Endothelial cell of umbilical vein (primary cell): ENCODE measurements at regions not wholly inside any gene's neighbourhood (a gene's known extent, or its start where the extent isn't known, plus 50 kb on each side); places are given as distances from the start of the nearest gene placed in this dataset.

ENCODE experiments used
- BruUV-seq: library from RNA; stranded (reverse); fragments of 400-500 nt; replicated peaks from 2 replicates; lab custom pipeline; 2021; lab: Mats Ljungman, UMichigan
- CTCF ChIA-PET: fragments of 300-600, 350-600 bp; sonication (Branson Sonifier 250); formaldehyde crosslinking; loops from one replicate; lab custom pipeline; 2021; ENCODE audit warnings: antibody characterized with exemption, inconsistent platforms; lab: Charles Lee
- POLR2A ChIA-PET: fragments of 300-600, 350-600 bp; sonication (Branson Sonifier 250); formaldehyde crosslinking; loops from one replicate; lab custom pipeline; 2021; ENCODE audit warnings: antibody characterized with exemption, inconsistent platforms; lab: Charles Lee
- DNase-seq: peaks from one replicate; pipeline ENCODE4 v3.0.0-alpha.2; 2011; ENCODE audit warnings: low read depth, low spot score
- FAIRE-seq: peaks from 2 replicates; lab custom pipeline; 2011; peaks lifted over from hg19 to GRCh38; lab: Jason Lieb, UNC
- H2AFZ ChIP-seq: 2 replicates; pipeline ENCODE4 v1.6.0; 2012; ENCODE audit warnings: low read depth, low read length, control low read depth, inconsistent platforms
- H3K27ac ChIP-seq: 2 replicates; pipeline ENCODE4 v1.5.1; 2011; ENCODE audit warnings: low read depth, mild to moderate bottlenecking, control low read depth, low read length, moderate library complexity; ENCODE audit not compliant: insufficient read depth
- H3K27me3 ChIP-seq, 2 experiments: 2 replicates each; pipeline versions ENCODE4 v1.6.0 to v1.6.1; 2011; ENCODE audit warnings: low read length in 2 of 2, mixed read lengths in 1 of 2; ENCODE audit not compliant: control insufficient read depth in 2 of 2, insufficient read depth in 2 of 2
- H3K36me3 ChIP-seq, 2 experiments: 2 replicates in 1 of 2; 3 replicates in 1 of 2; pipeline ENCODE4 v1.5.1; 2011; ENCODE audit warnings: low read length in 2 of 2, mild to moderate bottlenecking in 1 of 2, moderate library complexity in 1 of 2; ENCODE audit not compliant: control insufficient read depth in 2 of 2, insufficient read depth in 2 of 2; ENCODE audit errors: extremely low read depth in 1 of 2
- H3K4me1 ChIP-seq: 3 replicates; pipeline ENCODE4 v1.5.1; 2011; ENCODE audit warnings: mild to moderate bottlenecking, low read length; ENCODE audit not compliant: control insufficient read depth, insufficient read depth; ENCODE audit errors: extremely low read depth
- H3K4me2 ChIP-seq: 2 replicates; pipeline ENCODE4 v1.6.1; 2011; ENCODE audit warnings: low read length, control low read depth, mixed read lengths; ENCODE audit not compliant: insufficient read depth
- H3K4me3 ChIP-seq, 3 experiments: fragments of 200-600 bp in 1 of 3; sonication (generic), shearing (Covaris generic) in 1 of 3; replicated peaks in 1 of 3; 2 replicates each; pipeline ENCODE4 v1.5.1; 2011 to 2016; ENCODE audit warnings: control low read depth in 3 of 3, low read length in 3 of 3, mild to moderate bottlenecking in 2 of 3, inconsistent platforms in 1 of 3, low read depth in 1 of 3, moderate library complexity in 1 of 3; ENCODE audit not compliant: insufficient read depth in 1 of 3
- H3K79me2 ChIP-seq: 2 replicates; pipeline ENCODE4 v1.6.0; 2012; ENCODE audit warnings: low read length, inconsistent platforms; ENCODE audit not compliant: control insufficient read depth, insufficient read depth
- H3K9ac ChIP-seq: replicated peaks from 2 replicates; pipeline ENCODE3; 2011; ENCODE audit warnings: low read length, control low read depth; ENCODE audit not compliant: insufficient read depth; ENCODE audit errors: extremely low read depth
- H3K9me1 ChIP-seq: replicated peaks from 3 replicates; pipeline ENCODE4 v1.6.0; 2011; ENCODE audit warnings: mild to moderate bottlenecking, low read length; ENCODE audit not compliant: control insufficient read depth, insufficient read depth; ENCODE audit errors: extremely low read depth
- H3K9me3 ChIP-seq: replicated peaks from 2 replicates; pipeline ENCODE4 v1.5.1; 2012; ENCODE audit warnings: low read length, inconsistent platforms; ENCODE audit not compliant: control insufficient read depth, insufficient read depth
- H4K20me1 ChIP-seq: replicated peaks from 2 replicates; pipeline ENCODE3; 2011; ENCODE audit warnings: mild to moderate bottlenecking, low read length; ENCODE audit not compliant: control insufficient read depth, insufficient read depth; ENCODE audit errors: extremely low read depth
- EZH2 ChIP-seq: IDR thresholded peaks from 2 replicates; pipeline ENCODE4 v1.6.1; 2012; ENCODE audit warnings: borderline replicate concordance, low read depth, mild to moderate bottlenecking, moderate library complexity, low read length, inconsistent platforms; ENCODE audit not compliant: severe bottlenecking
- FOS ChIP-seq: IDR thresholded peaks from 2 replicates; pipeline ENCODE4 v1.6.1; 2011; ENCODE audit warnings: mild to moderate bottlenecking, low read length, moderate library complexity, borderline replicate concordance; ENCODE audit not compliant: insufficient read depth
- GATA2 ChIP-seq: IDR thresholded peaks from 2 replicates; pipeline ENCODE4 v1.7.0; 2011; ENCODE audit warnings: low read depth, mild to moderate bottlenecking, moderate library complexity, mixed read lengths, low read length; ENCODE audit not compliant: insufficient read length, insufficient read depth
- JUN ChIP-seq: IDR thresholded peaks from 2 replicates; pipeline ENCODE4 v1.6.1; 2011; ENCODE audit warnings: borderline replicate concordance, low read depth; ENCODE audit not compliant: insufficient read length, insufficient read depth
- MYC ChIP-seq: IDR thresholded peaks from one replicate; pipeline ENCODE4 v1.6.1; 2011; ENCODE audit warnings: mild to moderate bottlenecking, low read depth, low read length
- POLR2A ChIP-seq: IDR thresholded peaks from 2 replicates; pipeline ENCODE4 v1.6.1; 2012; ENCODE audit warnings: low read depth, mild to moderate bottlenecking, control low read depth, low read length
- POLR2AphosphoS5 ChIP-seq: IDR thresholded peaks from 2 replicates; pipeline ENCODE4 v1.6.1; 2012; ENCODE audit warnings: low read depth, mild to moderate bottlenecking, control low read depth, low read length, moderate library complexity; ENCODE audit not compliant: insufficient read depth
- dilution Hi-C: fragments of 300-500 bp; cut with MboI; formaldehyde crosslinking; loops from one replicate; pipeline ENCODE4 v1.15.0; 2019; ENCODE audit warnings: low sequenced_read_pairs; ENCODE audit not compliant: extremely low pct_ligation_motif_present
- intact Hi-C: fragments of 100-400 bp; cut with micrococcal nuclease; formaldehyde crosslinking; loops from one replicate; pipeline ENCODE4 v1.10.0; 2022
- TF ChIP-seq, protein P1 (sequence below), 2 donors: IDR thresholded peaks; 1 replicate in 1 of 2; 2 replicates in 1 of 2; pipeline ENCODE4 v1.5.1; 2011; ENCODE audit warnings: low read length in 2 of 2, mild to moderate bottlenecking in 2 of 2, moderate library complexity in 2 of 2, control low read depth in 1 of 2, inconsistent platforms in 1 of 2, low read depth in 1 of 2; ENCODE audit not compliant: insufficient read depth in 1 of 2; ENCODE audit errors: extremely low read depth in 1 of 2
- TF ChIP-seq, protein P2 (sequence below): IDR thresholded peaks from 2 replicates; pipeline ENCODE4 v1.6.1; 2011; ENCODE audit not compliant: insufficient read depth, insufficient read length

DNA sequence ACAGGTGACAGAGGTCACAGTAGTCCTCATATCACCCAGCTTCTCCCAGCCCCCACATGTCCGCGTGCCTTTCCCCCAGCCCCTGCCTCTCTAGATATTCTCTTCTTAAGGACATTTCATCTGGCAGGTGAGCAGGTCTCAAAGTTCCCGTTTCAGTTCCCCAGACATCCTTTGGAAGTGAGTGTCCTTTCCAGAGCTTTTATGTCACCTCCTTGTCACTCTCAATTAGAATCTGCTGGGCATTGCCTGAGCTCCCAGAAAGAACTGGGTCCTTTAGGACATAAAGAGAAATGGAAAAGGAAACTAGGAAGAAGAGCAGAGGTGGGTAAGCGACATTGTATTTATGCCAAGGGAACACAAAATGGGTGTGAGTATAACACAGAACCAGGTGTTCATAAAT, 66.9 kb upstream of the CEP85L start:
- intact Hi-C loops, result no loop called here
- TF ChIP-seq MYC (no peak), GATA2 (no peak), POLR2A (no peak), POLR2AphosphoS5 (no peak), JUN (no peak), FOS (no peak), EZH2 (no peak)
- TF ChIP-seq, protein P1, sequence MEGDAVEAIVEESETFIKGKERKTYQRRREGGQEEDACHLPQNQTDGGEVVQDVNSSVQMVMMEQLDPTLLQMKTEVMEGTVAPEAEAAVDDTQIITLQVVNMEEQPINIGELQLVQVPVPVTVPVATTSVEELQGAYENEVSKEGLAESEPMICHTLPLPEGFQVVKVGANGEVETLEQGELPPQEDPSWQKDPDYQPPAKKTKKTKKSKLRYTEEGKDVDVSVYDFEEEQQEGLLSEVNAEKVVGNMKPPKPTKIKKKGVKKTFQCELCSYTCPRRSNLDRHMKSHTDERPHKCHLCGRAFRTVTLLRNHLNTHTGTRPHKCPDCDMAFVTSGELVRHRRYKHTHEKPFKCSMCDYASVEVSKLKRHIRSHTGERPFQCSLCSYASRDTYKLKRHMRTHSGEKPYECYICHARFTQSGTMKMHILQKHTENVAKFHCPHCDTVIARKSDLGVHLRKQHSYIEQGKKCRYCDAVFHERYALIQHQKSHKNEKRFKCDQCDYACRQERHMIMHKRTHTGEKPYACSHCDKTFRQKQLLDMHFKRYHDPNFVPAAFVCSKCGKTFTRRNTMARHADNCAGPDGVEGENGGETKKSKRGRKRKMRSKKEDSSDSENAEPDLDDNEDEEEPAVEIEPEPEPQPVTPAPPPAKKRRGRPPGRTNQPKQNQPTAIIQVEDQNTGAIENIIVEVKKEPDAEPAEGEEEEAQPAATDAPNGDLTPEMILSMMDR (IDR thresholded peaks at IDR 0.05; ENCODE audit: extremely low read depth in 1 of 2, insufficient read depth in 1 of 2, low read depth in 1 of 2, low read length in 2 of 2), result no peak
- TF ChIP-seq, protein P2, sequence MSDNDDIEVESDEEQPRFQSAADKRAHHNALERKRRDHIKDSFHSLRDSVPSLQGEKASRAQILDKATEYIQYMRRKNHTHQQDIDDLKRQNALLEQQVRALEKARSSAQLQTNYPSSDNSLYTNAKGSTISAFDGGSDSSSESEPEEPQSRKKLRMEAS, result no peak
- no peak for DNase-seq

More for the DNA sequence above, 66.9 kb upstream of the CEP85L start:
- Histone ChIP-seq H3K9me1 (no peaks in the 10 kb centered on the region), H3K4me3 (no peak overlapping the region), H3K9ac (no peak overlapping the region), H3K27ac (no peak overlapping the region), H3K4me2 (no peak overlapping the region), H3K27me3 (no peaks in the 10 kb centered on the region), H3K9me3 (no peaks in the 10 kb centered on the region), H3K36me3 (no peaks in the 10 kb centered on the region), H3K4me1 (no peaks in the 10 kb centered on the region), H3K79me2 (no peaks in the 10 kb centered on the region), H4K20me1 (no peaks in the 10 kb centered on the region), H2AFZ (no peak overlapping the region)
- BruUV-seq, result no TSS peak
- POLR2A ChIA-PET, result no interaction called here
- CTCF ChIA-PET, result no interaction called here
- dilution Hi-C loops, result no loop called here
- FAIRE-seq, result no peak
